NCI-H2171 (cell line): ENCODE measurements at regions not wholly inside any gene's neighbourhood (a gene's known extent, or its start where the extent isn't known, plus 50 kb on each side); places are given as distances from the start of the nearest gene placed in this dataset.
"Not testable (repeated sequence)": the region's sequence is repeated elsewhere in the genome, so short reads cannot be mapped to it uniquely, and the experiment has no call there.

ENCODE experiments used
- DNase-seq: peaks from one replicate; lab custom pipeline; 2025; lab: John Stamatoyannopoulos, UW

- no peak for DNase-seq
Measured at GRCh38 chr6:149239573-149240209, 77.8 kb upstream of the TAB2 start.

DNA sequence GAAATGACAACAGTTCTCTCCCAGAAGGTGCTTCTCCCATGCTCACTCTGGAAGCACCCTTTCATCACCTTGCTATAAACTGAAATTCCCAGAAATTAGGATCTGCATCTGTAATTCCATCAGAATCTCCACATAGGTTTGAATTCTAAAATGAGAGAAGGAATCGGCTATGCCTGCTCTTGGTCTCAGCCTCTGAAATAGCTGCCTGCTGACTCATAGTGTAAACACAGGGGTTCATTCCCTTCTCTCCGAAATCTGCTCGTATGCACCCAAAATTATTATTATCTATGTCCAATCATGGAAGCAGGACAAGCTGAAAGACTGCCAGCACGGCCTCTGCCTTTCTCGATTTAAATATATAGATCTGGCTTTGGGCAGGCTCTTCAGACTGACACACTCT lies 74.6 kb upstream of the TAB2 start:
- DNase-seq: no peak

- DNase-seq: no peak
Measured at GRCh38 chr6:149244105-149244504, 73.4 kb upstream of the TAB2 start.

DNA sequence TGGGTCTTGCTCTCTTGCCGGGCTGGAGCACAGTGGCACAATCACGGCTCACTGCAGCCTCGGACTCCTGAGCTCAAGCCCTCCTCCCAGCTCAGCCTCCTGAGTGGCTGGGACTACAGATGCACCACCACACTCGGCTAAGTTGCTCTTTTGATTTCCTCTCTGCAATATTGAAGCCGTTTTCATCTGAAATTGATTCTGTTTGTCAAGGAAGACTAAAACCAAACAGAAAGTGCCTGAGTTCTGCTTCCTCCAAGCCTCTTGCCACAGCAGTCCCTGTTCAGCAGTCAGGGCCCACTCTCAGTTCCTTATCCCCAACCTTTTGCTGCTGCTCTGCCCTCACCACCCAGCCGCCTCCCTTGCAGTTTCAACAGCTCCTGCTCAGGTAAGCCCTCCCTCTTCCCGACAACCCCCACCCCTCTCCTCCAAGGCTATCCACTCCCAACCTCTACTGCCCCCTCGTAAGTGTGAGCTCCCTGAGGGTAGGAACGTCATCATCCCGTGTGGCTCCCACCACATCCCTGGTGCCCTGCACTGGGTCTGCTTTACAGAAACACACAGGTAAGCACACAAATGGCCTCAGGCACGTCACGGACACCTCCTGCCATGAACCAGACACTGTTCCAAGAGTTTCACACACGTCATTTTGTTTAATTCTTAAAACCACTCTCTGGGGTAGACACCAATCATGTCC lies 70.7 kb upstream of the TAB2 start:
- no peak for DNase-seq

GRCh38 chr6:149247385-149247763 lies 70.1 kb upstream of the TAB2 start:
- DNase-seq: no peak

DNA sequence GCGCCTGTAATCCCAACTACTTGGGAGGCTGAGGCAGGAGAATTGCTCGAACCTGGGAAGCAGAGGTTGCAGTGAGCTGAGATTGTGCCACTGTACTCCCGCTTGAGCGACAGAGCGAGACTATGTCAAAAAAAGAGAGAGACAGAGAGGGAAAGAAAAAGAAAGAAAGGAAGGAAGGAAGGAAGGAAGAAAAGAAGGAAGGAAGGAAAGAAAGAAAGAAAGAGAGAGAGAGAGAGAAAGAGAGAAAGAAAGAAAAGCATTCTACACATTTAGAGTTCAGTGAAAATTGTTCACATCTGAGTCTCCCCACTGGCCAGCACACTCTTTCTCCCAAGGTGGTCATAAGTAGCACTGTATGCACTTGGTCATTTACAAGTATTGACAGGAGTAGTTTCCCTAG lies 69.2 kb upstream of the TAB2 start:
- DNase-seq: not testable (repeated sequence)

DNA sequence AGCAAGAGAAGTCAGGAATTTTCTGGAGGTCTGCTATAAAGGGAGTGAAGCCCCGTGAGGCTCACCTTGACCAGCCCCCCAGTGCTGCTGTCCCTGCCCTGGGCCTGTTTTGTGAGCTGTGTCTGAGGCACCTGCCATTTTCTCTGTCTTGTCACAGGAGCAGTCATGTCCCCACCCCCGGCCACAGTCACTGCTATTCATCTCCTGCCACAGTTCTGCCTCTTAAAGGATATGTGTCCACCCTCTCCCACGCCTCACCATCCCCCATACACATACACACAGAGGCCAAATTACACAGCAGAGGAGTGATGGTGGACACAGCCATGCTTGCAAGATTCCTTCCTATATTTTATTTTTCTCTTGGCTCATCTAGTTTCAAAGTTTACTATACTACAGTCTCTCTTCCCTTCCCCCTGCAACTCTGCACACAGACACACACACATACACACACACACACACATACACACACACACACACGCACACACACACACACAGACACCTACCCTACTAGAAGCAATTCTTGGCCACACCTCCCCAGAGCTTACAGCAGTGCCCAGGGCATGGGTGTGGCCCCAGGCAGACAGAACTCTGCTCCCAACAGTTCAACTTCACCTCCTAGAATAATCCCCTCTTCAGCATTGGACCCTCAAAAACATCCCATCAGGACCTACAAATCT lies 68.7 kb upstream of the TAB2 start:
- DNase-seq: no peak

DNA sequence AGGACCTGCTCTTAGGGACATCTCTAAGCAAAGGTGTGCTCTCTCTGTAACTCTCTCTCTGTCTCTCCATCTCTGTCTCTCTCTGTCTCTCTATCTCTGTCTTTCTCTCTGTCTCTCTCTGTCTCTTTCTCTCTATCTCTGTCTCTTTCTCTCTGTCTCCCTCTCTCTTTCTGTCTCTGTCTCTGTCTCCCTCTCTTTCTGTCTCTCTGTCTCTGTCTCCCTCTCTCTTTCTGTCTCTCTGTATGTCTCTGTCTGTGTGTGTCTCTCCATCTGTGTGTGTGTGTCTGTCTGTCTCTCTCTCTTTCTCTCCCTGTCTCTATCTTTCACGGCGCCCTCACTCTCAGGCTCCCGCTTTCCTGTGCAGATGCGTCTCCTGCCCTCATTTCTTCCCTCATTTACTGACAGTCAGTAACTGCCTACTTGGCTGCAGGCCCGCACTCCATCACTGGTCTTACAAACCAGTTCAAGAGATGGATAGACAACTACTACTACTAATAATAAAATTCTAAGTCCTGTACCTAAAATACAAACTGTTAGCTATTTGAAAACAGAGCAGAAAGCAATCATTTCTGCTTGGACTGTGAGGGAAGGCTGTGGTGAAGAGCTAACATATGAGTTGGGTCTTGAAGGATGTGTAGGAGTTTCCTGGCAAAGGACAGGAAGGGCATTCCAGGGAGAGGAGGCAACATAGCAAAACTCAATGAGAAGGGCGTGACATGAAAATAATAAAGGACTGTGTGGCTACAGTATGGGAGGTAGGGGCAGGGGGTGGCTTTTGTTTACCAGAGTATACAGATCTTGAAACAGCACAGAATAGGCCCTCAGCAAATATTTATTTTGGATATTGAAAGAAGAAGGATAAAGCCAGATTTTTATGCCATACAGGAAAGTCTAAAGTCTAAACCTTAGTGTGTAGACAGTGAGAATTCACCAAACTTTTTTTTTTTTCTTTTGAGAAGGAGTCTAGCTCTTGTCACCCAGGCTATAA lies 67.8 kb upstream of the TAB2 start:
- DNase-seq: no peak

- DNase-seq: no peak
Measured at GRCh38 chr6:149250951-149251350, 66.6 kb upstream of the TAB2 start.

DNA sequence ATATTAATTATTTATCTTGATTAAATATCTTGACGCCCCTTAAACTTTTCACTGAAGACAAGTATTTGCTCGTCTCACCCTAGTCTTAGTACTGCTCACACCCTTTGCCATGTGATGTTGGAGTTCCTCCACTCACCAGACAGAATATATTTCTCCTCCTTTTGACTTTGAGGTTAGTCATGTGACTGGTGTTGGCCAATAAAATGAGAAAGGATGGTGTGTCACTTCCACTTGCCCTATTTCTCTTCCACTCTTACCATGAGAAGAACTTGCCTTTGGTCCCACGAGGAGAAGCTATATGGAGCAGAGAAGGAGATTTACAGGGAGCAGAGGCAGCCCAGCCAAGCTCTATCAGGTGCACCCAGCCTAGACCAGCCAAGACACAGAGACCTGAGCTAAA lies 64.9 kb upstream of the TAB2 start:
- no peak for DNase-seq

GRCh38 chr6:149254253-149254652 lies 63.3 kb upstream of the TAB2 start:
- no peak for DNase-seq

- DNase-seq: no peak
Measured at GRCh38 chr6:149259753-149260152, 57.8 kb upstream of the TAB2 start.

GRCh38 chr6:149260214-149260874 lies 57.2 kb upstream of the TAB2 start:
- DNase-seq: no peak

DNA sequence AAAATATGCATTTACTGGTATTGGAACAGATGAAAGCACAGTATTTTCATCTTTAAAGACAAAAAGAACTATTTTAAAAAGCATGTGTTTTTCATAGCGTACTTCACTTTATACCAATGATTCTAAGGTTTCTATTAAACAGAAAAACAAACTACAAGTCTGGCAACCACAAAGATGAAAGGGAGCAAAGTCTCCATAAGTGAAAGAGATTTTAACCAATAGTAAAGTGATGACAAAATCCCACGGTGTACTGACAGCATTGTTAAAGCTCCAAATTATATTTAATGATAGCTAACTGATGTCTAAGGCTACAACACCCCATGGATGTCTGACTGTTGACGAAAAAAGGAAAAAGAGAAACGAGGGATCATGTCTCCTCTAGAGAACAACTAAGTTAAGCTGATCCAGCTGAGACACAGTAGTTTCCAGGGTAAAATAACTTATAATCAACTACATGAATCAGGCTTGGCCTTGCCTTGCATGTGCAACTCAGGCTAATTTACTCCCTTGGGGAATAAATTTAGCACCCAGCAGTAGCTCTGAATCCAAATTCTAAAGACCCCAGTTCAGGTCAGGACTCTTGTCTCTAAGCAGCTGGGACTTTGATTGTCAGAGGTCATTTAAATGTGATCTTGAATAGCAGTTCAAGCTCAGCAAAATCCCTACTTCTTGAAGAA lies 56.0 kb upstream of the TAB2 start:
- DNase-seq: no peak

GRCh38 chr6:149263321-149263720 lies 54.2 kb upstream of the TAB2 start:
- DNase-seq: no peak

DNA sequence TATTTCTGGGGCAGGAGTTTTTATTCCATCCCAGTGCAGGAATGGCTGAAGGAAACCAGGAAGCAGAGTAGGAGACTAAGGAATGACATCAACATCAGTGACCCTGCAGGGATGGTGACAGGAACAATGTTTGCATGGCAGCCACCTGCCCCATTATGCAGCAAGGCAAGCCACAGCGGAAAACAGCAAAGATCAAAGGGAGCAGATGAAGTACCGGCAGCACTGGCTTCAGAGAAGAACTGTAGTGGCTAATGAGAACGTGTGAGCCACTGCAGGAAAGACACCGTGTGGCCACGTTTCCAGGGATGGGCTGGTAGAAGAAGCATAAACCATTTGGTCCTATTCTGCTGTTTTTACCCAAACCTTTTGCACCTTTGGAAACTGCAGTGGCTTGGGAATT lies 52.9 kb upstream of the TAB2 start:
- DNase-seq: no peak

DNA sequence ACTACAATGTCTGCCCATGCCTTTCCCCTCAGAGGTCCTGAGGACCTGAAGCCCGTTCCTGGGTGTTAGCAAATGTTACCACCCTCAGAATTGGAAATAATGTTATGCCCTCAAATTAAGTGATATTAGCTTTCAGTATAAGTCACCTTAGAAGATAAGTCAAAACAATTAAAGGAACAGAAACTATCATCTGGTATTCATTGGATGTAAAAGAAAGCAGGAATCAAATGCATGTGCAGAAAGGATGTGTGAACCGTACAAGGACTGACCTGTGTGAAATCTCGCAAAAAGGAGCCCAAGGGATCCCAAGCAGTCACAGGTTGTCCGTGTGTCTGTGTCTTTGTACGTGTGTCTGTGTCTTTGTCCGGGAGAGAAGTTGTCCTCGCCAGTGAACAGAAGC lies 51.6 kb upstream of the TAB2 start:
- DNase-seq: no peak

DNA sequence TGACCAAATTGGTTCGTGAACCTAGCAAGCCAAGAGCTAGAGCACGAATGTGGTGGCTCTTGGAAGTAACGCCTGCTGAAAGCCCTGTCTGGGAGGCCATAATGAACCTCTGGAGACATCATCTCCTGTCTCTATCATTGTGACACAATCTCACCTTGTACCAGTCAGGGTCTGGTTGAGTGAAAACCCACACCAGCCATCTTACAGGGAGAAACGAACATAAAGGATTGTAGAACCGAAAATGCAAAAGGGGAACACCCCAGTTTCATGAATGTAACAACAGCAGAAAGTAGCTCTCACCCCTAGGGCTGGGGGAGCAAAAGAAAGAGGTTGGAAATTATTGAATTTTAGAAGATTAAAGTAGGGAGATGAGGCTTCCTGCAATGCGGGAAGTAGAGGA lies 50.9 kb upstream of the TAB2 start:
- DNase-seq: no peak

DNA sequence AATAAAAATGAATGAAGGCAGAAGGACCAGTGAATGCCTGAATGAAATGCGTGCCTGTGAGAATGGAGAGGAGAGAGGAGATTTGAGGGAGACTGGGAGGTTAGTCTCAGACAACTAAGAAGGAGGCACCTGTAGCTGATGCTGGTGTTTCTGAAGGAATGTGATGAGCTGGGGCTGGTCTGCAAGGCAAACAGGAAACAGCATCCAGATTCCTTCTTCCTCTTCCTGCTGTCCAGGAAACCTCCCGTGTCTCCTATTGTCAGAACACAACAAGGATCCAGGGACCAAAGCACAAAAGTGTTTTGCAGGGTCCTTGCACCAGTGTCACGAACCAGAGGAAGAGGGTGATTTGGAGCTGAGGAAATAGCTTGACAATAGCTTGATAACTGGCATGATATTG lies 50.4 kb upstream of the TAB2 start:
- DNase-seq: no peak

- no peak for DNase-seq
Measured at GRCh38 chr6:149267513-149268043, 49.9 kb upstream of the TAB2 start.
